AG04449 (cell line): ENCODE measurements at regions not wholly inside any gene's neighbourhood (a gene's known extent, or its start where the extent isn't known, plus 50 kb on each side); places are given as distances from the start of the nearest gene placed in this dataset.

Experiments
- CTCF ChIA-PET: fragments of 350-600 bp; formaldehyde crosslinking; extraction: SDS; loops from one replicate; lab custom pipeline; 2021; ENCODE audit warnings: antibody characterized with exemption; lab: Yijun Ruan, JAX
- POLR2A ChIA-PET: fragments of 400-600, 350-600 bp; formaldehyde crosslinking; extraction: SDS; loops from one replicate; lab custom pipeline; 2020; ENCODE audit warnings: antibody characterized with exemption, inconsistent platforms; lab: Yijun Ruan, JAX
- DNase-seq: peaks from one replicate; pipeline ENCODE4 v3.0.0-alpha.2; 2010; ENCODE audit warnings: low read depth, low spot score
- H3K4me3 ChIP-seq: 2 replicates; pipeline ENCODE4 v1.5.1; 2011; ENCODE audit warnings: low read depth, mild to moderate bottlenecking, control low read depth, low read length
- CTCF ChIP-seq: IDR thresholded peaks from one replicate; pipeline ENCODE4 v1.5.1; 2011; ENCODE audit warnings: mild to moderate bottlenecking, moderate library complexity, low read length, control low read depth, inconsistent platforms; ENCODE audit not compliant: insufficient read depth; ENCODE audit errors: missing control alignments

GRCh38 chrX:78456909-78457308, 129.5 kb upstream of the CYSLTR1 start:
- TF ChIP-seq CTCF: no peak
- ChIA-PET CTCF (no interaction called here), POLR2A (no interaction called here)

GRCh38 chrX:78455901-78456300, 128.5 kb upstream of the CYSLTR1 start:
- no peak overlapping the region for H3K4me3 ChIP-seq
- CTCF ChIA-PET: no interaction called here
- POLR2A ChIA-PET: no interaction called here
- TF ChIP-seq CTCF: no peak
- no peak for DNase-seq

More at GRCh38 chrX:78456909-78457308, 129.5 kb upstream of the CYSLTR1 start:
- H3K4me3 ChIP-seq: no peak overlapping the region
- no peak for DNase-seq

- ChIA-PET CTCF (no interaction called here), POLR2A (no interaction called here)
- H3K4me3 ChIP-seq: no peak overlapping the region
- no peak for TF ChIP-seq CTCF
- no peak for DNase-seq
These were observed 124.9 kb upstream of the CYSLTR1 start for GRCh38 chrX:78452356-78452755.

- POLR2A ChIA-PET: no interaction called here
- CTCF ChIA-PET: no interaction called here
- DNase-seq: no peak
- H3K4me3 ChIP-seq: no peak overlapping the region
- TF ChIP-seq CTCF: no peak
These were observed 110.2 kb upstream of the CYSLTR1 start for GRCh38 chrX:78437621-78438020.

- TF ChIP-seq CTCF: no peak
- DNase-seq: no peak
- POLR2A ChIA-PET: no interaction called here
- CTCF ChIA-PET: no interaction called here
- no peak overlapping the region for H3K4me3 ChIP-seq
These were observed 101.8 kb upstream of the CYSLTR1 start for GRCh38 chrX:78429172-78429571.

- ChIA-PET CTCF (no interaction called here), POLR2A (no interaction called here)
- no peak for DNase-seq
- no peak for TF ChIP-seq CTCF
- no peak overlapping the region for H3K4me3 ChIP-seq
These were observed 61.3 kb upstream of the CYSLTR1 start for GRCh38 chrX:78388663-78389062.
